ENCODE measurements at regions not wholly inside any gene's neighbourhood (a gene's known extent, or its start where the extent isn't known, plus 50 kb on each side); places are given as distances from the start of the nearest gene placed in this dataset.
A peak's percentile ranks its signal among the peaks of the same experiment; 100 is the strongest.
"Not testable (repeated sequence)": the region's sequence is repeated elsewhere in the genome, so short reads cannot be mapped to it uniquely, and the experiment has no call there.

DNA sequence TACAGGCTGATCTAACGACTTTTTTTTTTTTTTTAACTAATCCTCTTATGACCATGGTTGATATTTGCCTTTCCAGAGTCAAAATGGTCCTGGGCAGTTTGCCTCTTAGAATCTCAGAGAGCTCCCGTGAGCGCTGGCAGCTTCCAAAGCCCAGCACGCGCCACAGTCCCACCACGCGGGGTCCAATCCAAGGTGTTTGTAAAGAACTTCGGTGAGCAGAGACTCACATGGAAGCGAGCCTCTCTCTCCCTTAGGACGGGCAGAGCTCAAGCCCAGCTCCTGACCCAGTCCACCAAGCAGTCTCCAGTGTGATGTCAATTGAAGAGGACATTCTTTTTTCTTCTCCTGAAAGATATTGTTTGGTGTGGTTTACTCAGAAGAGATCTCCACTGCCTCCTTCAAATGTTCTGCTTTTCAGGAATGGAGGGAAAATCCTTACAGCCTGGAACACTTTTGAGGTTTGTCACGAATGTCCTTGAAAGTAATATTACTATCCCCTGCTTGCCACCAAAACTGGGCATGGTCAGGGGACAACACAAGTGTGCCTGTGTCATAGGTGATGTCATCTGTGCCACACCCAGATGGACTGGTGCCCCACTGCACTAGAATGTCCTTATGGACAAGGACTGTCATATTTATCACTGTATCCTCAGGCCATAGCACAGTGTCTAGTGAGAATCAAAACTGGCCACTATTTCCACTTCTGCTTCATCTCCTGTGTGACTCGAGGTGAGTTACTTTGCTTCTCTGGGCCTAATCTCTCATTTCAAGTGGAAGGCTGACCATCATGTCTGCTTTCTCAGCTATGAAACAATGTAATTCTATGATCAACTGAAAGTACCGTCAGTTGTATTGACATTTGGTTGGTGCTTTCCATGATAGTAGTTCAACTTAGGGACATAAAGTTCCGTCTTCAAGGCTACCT is 97.4 kb upstream of the EDEM3 start:
- no peak for DNase-seq

DNA sequence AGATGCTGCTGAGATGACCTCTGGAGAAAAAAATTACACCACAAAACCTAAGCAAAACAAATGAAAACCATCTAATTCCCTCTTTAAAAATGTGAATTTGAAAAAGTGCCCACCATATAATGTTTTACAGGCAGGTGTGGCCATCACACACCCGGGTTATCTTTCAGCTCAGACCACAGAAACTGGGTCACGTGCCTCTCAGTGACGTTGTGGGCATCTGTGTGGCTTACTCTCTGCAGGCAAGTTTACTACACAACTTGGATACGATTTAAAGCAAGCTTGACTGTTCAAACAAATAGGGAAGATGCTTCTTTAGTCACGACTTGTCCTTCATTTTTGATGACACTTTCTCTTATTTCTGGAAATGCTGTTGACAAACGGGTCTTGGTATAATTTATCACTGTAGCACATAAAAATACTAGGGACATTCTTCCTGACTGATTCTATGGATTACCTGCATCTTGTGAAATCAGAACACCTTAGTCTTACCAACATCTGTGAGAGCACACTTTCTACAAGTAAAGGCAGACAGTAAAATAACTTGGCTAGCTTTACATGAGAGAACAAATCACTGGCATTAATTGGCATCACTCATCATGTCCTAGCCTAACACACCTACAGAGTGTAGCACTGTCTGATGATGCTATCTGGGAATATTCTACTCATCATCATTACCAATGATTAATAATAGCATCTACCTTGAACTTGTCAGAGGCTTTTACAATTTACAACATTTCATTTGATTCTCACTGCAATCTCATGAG is 89.3 kb upstream of the EDEM3 start:
- peak; percentile 23 for DNase-seq

DNA sequence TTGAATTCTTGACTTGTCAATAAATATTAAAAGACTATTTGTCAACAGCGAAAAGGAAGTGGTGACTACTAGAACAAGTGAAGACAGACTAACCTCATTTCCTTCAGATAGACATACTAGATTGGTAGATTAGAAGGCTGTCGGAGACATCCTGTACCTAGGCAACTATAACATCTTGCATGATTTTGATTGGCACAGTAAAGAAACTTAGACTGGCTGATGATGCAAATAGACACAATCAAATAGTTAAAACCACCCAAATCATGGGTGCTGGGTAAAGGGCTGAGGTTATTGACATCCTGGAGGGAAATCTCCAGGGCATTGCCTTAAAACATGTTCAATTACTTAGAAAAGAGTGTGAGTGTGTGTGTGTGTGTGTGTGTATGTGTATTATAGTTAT is 85.9 kb upstream of the EDEM3 start:
- no peak for DNase-seq

DNA sequence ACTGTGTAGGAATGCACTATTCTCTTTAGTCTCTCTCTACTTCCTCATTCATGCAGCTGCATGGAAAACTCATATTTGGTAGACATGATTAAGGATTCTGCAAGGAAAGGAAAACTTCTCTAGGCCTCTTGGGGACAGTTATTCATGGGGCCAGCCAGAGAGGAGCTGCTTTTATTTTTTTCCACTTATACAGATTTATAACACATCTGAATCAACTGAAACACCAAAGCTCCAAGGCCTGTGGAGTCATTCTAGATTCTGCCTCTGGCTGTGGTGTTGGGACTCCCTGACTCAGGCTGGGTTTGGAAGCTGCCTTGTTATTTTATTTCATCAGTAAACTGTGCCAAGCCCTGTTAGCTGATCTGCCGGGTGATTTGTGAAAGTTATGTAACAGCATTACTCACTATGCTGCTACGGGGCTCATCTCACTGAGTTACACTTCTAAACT is 83.9 kb upstream of the EDEM3 start:
- DNase-seq, result no peak

DNA sequence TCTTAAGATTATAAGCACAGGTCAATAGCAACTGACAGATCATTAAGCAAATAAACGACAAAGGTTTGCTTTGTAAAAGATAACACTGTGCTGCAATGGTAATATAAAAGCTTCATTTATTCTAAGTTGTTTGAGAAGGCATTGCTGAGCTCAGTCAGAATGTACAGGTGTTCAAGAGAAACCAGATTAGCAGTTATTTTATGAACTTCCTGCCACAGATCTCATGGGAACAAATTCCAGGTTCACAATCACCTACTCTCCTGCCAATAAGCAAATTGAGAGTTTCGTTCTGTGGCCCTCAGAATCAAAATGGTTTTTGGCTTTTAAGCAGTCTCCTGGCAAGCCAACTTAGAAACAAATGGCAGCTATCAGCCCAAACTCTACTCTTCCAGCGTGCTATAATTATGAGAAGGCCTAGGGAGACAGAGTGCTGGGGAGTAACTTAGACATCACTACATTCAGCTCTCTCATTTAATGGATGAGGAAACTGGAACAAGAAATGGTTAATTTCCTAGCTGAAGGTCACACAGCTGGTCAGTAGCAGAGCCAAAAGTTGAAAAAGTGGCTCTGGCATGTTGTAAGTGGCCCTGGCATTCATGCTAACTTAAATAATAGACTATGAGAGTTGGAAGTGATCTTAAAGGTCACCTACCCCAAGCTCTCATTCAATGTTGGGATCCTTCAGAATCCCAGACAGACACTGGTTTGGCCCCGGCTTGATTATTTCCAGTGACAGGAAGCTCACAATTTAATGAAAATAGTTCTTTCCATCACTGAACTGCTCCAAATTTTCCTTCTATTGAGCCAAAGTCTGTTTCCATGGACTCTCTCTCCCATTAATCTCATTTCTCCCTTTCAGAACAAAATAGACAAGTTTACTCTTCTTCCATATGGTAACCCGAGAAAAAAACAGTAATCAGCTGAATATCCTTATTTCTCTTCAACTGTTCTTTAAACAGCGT is 82.6 kb upstream of the EDEM3 start:
- no peak for DNase-seq

DNA sequence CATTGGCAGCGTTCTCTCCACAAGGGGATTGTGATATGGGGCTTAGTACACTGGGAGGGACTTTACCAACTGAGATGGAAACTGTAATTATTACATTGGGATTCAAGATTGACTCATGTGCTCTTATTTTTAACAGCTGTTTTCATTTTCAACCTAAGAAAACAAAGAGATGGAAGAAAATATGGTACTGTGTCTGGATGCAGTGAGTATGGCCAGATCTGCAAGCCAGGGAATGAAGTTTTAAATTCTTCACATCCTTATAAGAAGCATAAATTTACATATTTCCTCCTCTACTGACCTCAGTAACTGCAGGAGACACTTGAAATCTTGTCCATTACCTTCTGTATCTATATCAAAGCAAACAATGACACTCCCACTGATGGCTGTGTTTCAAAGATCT is 81.5 kb upstream of the EDEM3 start:
- DNase-seq, result no peak

DNA sequence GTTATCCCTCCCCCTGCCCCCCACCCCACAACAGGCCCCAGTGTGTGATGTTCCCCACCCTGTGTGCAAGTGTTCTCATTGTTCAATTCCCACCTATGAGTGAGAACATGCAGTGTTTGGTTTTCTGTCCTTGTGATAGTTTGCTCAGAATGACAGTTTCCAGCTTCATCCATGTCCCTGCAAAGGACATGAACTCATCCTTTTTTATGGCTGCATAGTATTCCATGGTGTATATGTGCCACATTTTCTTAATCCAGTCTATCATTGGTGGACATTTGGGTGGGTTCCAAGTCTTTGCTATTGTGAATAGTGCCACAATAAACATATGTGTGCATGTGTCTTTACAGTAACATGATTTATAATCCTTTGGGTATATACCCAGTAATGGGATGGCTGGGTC is 79.3 kb upstream of the EDEM3 start:
- DNase-seq, result not testable (repeated sequence)

DNA sequence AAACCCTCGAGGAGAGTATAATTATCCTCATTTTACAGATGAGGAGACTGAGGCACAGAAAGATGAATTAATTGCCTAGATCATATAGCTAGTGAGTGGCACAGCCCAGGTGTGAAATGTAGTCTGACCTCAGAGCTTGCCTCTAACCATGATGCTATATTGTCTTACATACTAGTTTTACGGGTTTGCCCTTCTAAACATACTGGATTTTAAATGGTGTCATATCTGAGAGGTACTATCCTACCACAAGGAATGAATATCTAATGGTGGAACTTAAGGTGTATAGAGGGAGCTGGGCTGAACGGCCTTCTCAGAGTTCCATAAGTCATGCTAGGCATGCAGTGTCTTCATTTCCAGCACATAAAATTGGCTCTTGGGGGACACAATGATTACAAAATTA is 77.9 kb upstream of the EDEM3 start:
- no peak for DNase-seq

DNA sequence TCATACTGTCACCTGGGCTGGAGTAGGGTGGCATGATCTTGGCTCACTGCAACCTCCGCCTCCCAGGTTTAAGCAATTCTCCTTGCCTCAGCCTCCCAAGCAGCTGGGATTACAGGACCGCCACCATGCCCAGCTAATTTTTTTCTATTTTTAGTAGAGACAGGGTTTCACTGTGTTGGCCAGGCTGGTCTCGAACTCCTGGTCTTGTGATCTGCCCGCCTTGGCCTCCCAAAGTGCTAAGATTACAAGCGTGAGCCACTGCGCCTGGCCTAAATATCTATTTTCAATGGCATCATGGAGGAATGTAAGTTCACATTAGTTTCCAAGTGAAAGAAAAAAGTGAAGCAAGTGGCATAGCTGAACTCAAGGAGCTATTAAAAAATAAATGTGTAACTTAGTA is 74.8 kb upstream of the EDEM3 start:
- DNase-seq, result not testable (repeated sequence)

DNA sequence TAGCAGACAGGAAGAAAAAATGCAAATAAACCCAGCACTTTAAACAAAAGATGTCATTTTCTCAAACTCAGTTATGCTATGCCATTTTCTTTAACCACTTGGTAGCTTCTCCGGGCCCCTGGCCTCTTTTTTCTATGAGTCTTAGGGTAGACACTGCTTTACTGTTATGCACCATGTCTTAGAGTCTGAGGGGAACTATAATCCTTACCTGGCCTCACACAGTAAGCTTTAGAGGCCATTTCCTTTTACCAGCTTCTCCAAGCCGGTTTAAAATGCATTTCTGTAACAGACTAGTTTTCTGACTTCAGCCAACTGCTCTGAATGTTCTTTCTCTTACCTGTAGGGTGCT is 73.7 kb upstream of the EDEM3 start:
- no peak for DNase-seq

DNA sequence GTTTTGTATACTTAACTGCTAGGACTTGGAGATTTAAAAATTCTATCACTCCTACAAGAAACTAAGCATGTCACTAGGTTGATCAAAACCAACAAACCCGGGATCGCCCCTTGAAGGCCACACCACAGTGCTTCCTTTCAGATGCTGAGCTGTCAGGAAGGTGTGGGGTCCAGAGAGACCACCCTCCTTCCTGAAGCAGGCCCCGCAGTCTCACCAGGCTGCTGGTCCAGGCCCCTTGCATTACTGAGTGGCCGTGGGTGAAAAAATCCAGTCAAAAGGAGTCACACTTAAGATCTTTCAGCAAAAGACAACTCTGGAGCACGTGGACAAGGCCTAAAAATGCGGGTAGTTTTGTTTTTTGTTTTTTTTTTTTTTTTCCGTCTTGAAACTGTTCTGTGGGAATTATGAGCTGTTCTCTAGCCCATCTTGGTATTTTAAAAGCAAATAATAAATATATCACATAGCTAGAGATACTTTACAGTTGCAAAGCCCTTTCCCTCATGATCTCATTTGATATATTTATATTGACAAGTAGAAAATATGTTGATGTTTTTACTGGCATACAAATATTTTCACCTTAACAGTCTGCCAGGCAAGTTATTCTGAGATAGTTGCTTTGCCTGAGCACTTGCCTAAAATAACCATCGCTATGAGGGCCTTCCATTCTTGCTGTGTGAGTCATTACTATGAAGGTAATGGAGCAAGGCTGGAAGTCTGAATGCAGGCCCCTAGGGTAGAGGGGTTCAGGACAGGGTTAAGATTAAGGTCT is 73.1 kb upstream of the EDEM3 start:
- DNase-seq, result no peak

DNA sequence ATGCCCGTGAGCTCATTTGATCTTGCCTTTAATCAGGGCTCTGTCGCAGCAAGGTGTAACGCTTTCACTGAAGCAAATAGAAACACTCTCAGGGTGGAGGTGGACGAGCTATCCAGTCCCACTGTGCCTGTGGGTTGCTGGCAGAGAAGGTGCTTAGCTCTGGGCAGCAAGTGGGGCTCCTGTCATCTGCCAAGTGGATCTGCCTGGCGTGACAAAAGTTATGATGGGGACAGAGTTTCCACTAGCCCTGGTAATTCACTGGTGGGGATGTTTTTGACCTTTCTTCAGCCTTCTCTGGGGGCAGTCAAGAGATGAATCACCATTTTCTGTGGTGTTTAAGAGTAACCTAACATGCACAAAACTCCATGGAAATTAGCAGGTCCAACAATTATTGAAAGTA is 71.3 kb upstream of the EDEM3 start:
- DNase-seq, result no peak

DNA sequence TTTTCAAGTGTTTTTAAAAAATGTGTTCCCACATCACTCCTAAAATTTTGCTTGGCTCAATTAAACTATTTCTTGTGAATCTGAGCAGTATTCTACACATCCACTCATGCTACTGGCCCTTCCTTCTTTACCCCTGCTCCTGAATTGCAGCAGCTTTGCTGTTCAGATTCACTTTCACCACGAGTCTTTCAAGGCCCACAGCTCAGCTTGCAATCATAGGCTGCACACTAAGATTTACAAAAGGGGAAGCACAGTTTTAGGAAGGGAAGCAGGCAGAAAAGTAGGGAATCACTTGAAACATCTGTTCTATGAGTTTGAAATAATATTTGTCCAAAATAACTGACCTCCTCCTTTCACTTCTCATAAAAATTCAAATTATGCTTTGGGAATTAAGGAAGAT is 70.9 kb upstream of the EDEM3 start:
- no peak for DNase-seq

DNA sequence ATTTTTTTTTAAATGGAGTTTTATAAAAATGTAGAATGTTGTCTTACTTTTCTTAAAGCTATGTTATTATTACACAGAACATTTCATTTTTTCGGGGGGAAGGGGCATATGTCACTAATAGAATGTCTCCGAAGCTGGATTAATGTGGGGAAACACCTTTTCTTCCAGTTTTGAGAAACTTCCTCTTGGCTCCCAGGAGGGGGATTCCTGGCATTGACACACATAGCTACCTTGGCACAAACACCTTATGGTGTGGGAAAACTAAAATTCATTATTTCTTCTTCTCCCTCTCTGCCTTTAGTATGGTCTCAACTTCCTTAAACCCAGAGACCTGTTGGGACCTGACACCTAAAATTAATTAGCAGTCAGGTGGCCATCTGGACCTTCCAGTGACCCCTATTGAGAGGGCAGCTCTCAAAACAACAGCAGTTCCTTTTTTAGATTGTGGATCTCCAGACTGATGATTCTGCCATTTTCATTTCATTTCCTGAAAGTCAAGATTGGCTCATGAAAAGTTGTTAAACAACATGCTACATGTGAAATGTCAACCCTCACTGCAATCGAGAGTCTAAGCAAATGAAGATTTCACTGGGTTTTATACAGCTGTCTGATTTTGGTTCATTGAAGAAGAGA is 70.1 kb upstream of the EDEM3 start:
- DNase-seq, result no peak

DNA sequence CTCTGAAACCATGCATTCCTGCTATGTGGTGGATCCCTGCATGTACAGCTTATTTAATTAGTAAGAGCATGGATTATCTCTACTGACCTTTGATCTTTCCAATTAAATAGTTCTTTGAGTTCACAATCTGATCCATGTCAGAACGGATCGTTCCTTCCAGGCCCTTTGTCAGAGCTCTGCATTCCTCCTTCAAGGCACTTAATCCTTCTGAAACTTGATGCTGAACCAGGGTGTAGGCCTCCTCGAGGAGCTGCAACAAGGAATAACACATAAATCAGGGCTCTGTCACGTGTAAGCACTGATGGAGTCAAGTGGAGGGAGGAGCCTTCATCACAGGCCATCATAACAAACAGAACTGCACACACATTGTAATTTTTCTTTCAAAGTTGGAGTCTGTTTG is 68.4 kb upstream of the EDEM3 start:
- no peak for DNase-seq

DNA sequence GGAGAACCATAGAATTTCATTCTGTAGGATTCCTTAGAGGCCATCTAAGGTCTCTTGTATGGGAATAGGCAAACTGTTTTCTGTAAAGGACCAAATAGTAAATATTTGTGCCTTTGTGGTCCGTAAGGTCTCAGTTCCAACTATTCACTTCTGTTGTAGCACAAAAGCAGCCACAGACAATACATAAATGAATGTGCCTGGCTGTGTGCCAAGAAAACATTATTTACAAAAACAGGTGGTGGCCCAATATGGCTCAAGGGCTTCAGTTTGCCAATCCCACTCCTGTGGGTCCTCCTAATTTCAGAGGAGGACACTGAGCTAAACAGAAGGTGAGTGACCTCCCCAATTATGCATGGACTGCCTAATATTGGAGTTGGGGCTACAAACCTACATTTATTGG is 67.6 kb upstream of the EDEM3 start:
- no peak for DNase-seq

DNA sequence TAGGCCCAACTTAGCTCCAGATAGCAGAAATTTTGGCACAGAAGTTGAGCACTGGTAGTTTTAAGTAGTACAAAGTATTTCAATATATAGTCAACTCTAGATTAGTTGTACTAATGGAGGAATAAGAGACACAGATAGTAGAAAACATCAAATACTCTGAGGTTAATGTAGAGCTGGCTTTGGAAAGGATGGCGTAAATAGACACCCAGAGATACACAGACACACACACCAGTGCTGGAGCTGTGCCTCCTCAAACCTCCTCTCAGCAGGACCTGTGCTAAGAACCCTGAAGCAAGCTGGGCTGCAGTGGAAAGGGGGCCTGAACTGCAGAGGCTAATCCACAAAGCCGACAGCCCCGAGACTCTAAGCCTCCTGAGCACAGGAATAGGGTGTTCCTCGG is 67.0 kb upstream of the EDEM3 start:
- DNase-seq, result no peak

DNA sequence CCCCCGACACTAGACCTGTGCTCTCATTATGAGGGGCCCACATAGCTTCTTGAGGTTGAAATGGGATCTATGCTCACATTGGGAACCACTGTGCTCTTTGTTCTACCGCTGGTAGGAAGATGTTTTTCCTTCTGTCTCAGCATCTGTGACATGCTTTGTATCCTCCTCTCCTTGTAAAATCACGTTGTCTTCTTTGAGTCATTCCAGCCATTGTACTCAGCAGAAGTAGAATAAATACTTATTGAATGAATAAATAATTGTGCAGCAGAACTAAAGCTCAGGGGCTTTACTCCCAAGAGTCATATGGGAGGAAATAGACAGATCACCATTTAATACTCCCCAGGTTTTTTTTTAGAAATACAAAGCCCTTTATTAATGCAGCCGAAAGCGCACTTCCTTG is 66.3 kb upstream of the EDEM3 start:
- DNase-seq, result no peak

DNA sequence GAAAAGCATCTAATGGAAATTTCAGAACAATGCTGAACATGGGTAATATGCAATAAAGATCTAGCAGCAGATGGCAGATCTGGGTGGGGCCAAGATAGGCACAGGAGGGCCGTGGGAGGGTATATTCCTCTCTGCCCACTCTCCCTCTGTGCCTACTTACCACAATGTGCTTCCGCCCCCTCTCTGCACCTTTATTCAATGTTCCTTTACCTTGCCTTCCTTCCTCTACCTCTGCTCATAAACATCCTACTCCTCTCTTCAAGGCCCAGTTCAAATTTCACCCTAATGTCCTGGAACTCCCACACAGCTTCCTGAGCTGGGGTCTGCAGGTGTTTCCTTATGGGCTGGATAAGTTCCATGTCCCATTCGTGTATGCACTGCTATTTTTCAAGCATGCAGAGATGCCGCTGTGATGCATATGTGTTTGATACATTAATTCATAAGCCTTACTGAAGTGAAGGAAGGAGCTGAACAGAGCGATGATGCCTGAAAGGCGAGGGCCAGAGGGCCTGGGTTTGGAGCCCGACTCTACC is 65.6 kb upstream of the EDEM3 start:
- DNase-seq, result no peak

DNA sequence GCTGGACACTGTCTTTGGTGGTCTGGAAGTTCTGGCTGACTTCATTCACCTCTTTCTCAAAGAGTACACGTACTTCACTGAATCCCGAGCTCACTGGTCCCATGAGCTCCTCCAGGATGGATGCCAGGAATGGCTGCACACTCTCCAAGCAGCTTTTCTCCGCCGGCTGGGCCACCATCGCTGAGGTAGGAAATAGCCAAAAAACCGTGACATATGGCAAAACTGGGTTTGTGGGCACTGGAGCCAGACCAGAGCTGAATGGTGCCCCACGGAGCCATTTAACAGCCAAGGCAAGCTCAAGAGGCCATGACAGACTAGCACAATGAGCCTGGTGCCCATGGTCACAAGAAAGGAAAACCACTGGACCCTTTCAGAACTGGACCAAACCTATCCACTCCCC is 64.0 kb upstream of the EDEM3 start:
- no peak for DNase-seq

DNA sequence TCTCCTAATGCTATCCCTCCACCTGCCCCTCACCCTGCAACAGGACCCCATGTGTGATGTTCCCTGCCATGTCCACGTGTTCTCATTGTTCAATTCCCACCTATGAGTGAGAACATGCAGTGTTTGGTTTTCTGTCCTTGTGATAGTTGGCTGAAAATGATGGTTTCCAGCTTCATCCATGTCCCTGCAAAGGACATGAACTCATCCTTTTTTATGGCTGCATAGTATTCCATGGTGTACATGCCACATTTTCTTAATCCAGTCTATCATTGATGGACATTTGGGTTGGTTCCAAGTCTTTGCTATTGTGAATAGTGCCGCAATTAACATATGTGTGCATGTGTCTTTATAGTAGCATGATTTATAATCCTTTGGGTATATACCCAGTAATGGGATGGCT is 62.3 kb upstream of the EDEM3 start:
- not testable (repeated sequence) for DNase-seq
